GM12873 (cell line): ENCODE measurements at regions not wholly inside any gene's neighbourhood (a gene's known extent, or its start where the extent isn't known, plus 50 kb on each side); places are given as distances from the start of the nearest gene placed in this dataset.

ENCODE experiments used
- CTCF ChIP-seq: IDR thresholded peaks from 2 replicates; pipeline ENCODE4 v1.5.1; 2012; ENCODE audit warnings: low read depth, mild to moderate bottlenecking, moderate library complexity, low read length, control low read depth; ENCODE audit not compliant: insufficient read depth; ENCODE audit errors: missing control alignments

GRCh38 chr6:95142101-95142500, 435.2 kb upstream of the MANEA start:
- no peak for TF ChIP-seq CTCF

- no peak for TF ChIP-seq CTCF
These were observed 434.5 kb upstream of the MANEA start for GRCh38 chr6:95142661-95143335.

- TF ChIP-seq CTCF, result no peak
These were observed 433.7 kb upstream of the MANEA start for GRCh38 chr6:95143408-95144180.

- no peak for TF ChIP-seq CTCF
These were observed 431.9 kb upstream of the MANEA start for GRCh38 chr6:95145457-95145856.

- no peak for TF ChIP-seq CTCF
These were observed 417.8 kb upstream of the MANEA start for GRCh38 chr6:95159557-95159956.

GRCh38 chr6:95169775-95170174, 407.6 kb upstream of the MANEA start:
- no peak for TF ChIP-seq CTCF

GRCh38 chr6:95175927-95176675, 401.2 kb upstream of the MANEA start:
- TF ChIP-seq CTCF, result no peak
